HEK293 (cell line): ENCODE measurements at regions not wholly inside any gene's neighbourhood (a gene's known extent, or its start where the extent isn't known, plus 50 kb on each side); places are given as distances from the start of the nearest gene placed in this dataset.

Experiments
- CTCF ChIA-PET: fragments of 350-600 bp; formaldehyde crosslinking; extraction: SDS; loops from one replicate; lab custom pipeline; 2021; ENCODE audit warnings: antibody characterized with exemption; lab: Yijun Ruan, JAX
- POLR2A ChIA-PET: fragments of 300-600 bp; formaldehyde crosslinking; extraction: SDS; loops from one replicate; lab custom pipeline; 2020; ENCODE audit warnings: antibody characterized with exemption, inconsistent platforms; lab: Yijun Ruan, JAX
- H3K27ac ChIP-seq: fragments of 200-500 bp; sonication (Bioruptor generic); 2 replicates; pipeline ENCODE4 v1.5.1; 2014; ENCODE audit warnings: low read depth, low read length, control low read depth, inconsistent platforms; ENCODE audit errors: extremely low read depth
- H3K36me3 ChIP-seq, 2 experiments: fragments of 200-500 bp in 1 of 2; sonication (Bioruptor generic) in 1 of 2; 1 replicate in 1 of 2; 2 replicates in 1 of 2; pipeline ENCODE4 v1.5.1; 2014 to 2017; ENCODE audit warnings: inconsistent platforms in 2 of 2, low read length in 2 of 2; ENCODE audit not compliant: control insufficient read depth in 2 of 2, insufficient read depth in 1 of 2
- H3K4me1 ChIP-seq: fragments of 200-500 bp; sonication (Bioruptor generic); 2 replicates; pipeline ENCODE4 v1.5.1; 2014; ENCODE audit warnings: mild to moderate bottlenecking, low read length, inconsistent platforms; ENCODE audit not compliant: control insufficient read depth, insufficient read depth
- H3K4me3 ChIP-seq: 2 replicates; pipeline ENCODE4 v1.5.1; 2011; ENCODE audit warnings: low read depth, mild to moderate bottlenecking, control low read depth, low read length, moderate library complexity
- H3K9me3 ChIP-seq: fragments of 200-500 bp; sonication (Bioruptor generic); 2 replicates; pipeline ENCODE4 v1.5.1; 2014; ENCODE audit warnings: low read depth, low read length, inconsistent platforms; ENCODE audit not compliant: control insufficient read depth, insufficient read depth
- BCL11B ChIP-seq: fragments of 450-650 bp; formaldehyde crosslinking; IDR thresholded peaks from 2 replicates; pipeline ENCODE4 v1.5.1; 2016; ENCODE audit warnings: low read depth, missing biosample characterization, missing genetic modification characterization
- BCL6B ChIP-seq: fragments of 450-650 bp; formaldehyde crosslinking; IDR thresholded peaks from 2 replicates; pipeline ENCODE4 v1.5.1; 2017; ENCODE audit warnings: missing biosample characterization, missing genetic modification characterization
- GLI2 ChIP-seq: fragments of 450-650 bp; formaldehyde crosslinking; IDR thresholded peaks from 2 replicates; pipeline ENCODE4; 2017; ENCODE audit warnings: missing biosample characterization, missing genetic modification characterization, low read depth, borderline replicate concordance
- PRDM10 ChIP-seq: fragments of 450-650 bp; formaldehyde crosslinking; IDR thresholded peaks from 2 replicates; pipeline ENCODE4 v1.5.1; 2016; ENCODE audit warnings: missing biosample characterization, missing genetic modification characterization
- YY2 ChIP-seq: fragments of 450-650 bp; formaldehyde crosslinking; IDR thresholded peaks from 2 replicates; pipeline ENCODE4 v1.5.1; 2016; ENCODE audit warnings: missing biosample characterization, missing genetic modification characterization
- ZIC2 ChIP-seq: fragments of 450-650 bp; formaldehyde crosslinking; IDR thresholded peaks from 2 replicates; pipeline ENCODE4 v1.5.1; 2016; ENCODE audit warnings: missing biosample characterization, missing genetic modification characterization
- ZNF133 ChIP-seq: fragments of 450-650 bp; formaldehyde crosslinking; IDR thresholded peaks from 2 replicates; pipeline ENCODE4 v1.5.1; 2016; ENCODE audit warnings: missing biosample characterization, missing genetic modification characterization
- ZNF239 ChIP-seq: fragments of 450-650 bp; formaldehyde crosslinking; IDR thresholded peaks from 2 replicates; pipeline ENCODE4 v1.5.1; 2016; ENCODE audit warnings: missing biosample characterization, missing genetic modification characterization
- ZNF248 ChIP-seq: fragments of 450-650 bp; formaldehyde crosslinking; IDR thresholded peaks from 2 replicates; pipeline ENCODE4 v1.5.1; 2017; ENCODE audit warnings: missing biosample characterization, missing genetic modification characterization
- ZNF274 ChIP-seq, 2 experiments: fragments of 200-500 bp in 1 of 2; fragments of 450-650 bp in 1 of 2; sonication (Bioruptor generic) in 1 of 2; formaldehyde crosslinking in 1 of 2; IDR thresholded peaks; 2 replicates each; pipeline versions ENCODE4 v1.5.1 to v1.6.1; 2014 to 2016; ENCODE audit warnings: borderline replicate concordance in 1 of 2, inconsistent platforms in 1 of 2, low read length in 1 of 2, missing biosample characterization in 1 of 2, missing genetic modification characterization in 1 of 2
- ZNF280C ChIP-seq: fragments of 450-650 bp; formaldehyde crosslinking; IDR thresholded peaks from 2 replicates; pipeline ENCODE4 v1.5.1; 2016; ENCODE audit warnings: missing biosample characterization, missing genetic modification characterization
- ZNF449 ChIP-seq: fragments of 450-650 bp; formaldehyde crosslinking; IDR thresholded peaks from 2 replicates; pipeline ENCODE4 v1.5.1; 2017; ENCODE audit warnings: missing biosample characterization, mild to moderate bottlenecking, missing genetic modification characterization, moderate library complexity
- ZNF529 ChIP-seq: fragments of 450-650 bp; formaldehyde crosslinking; IDR thresholded peaks from 2 replicates; pipeline ENCODE4 v1.5.1; 2017; ENCODE audit warnings: missing genetic modification characterization, missing biosample characterization; ENCODE audit not compliant: insufficient replicate concordance
- ZNF561 ChIP-seq: fragments of 450-650 bp; IDR thresholded peaks from 2 replicates; pipeline ENCODE4 v1.5.1; 2018; ENCODE audit warnings: missing biosample characterization, missing genetic modification characterization, borderline replicate concordance
- ZNF585B ChIP-seq: fragments of 450-650 bp; formaldehyde crosslinking; IDR thresholded peaks from 2 replicates; pipeline ENCODE4 v1.5.1; 2016; ENCODE audit warnings: missing biosample characterization, missing genetic modification characterization
- ZNF664 ChIP-seq: fragments of 450-650 bp; formaldehyde crosslinking; IDR thresholded peaks from 2 replicates; pipeline ENCODE4 v1.5.1; 2016; ENCODE audit warnings: missing biosample characterization, missing genetic modification characterization
- ZNF701 ChIP-seq: fragments of 450-650 bp; formaldehyde crosslinking; IDR thresholded peaks from 2 replicates; pipeline ENCODE4 v1.5.1; 2016; ENCODE audit warnings: missing biosample characterization, missing genetic modification characterization
- ZNF830 ChIP-seq: fragments of 450-650 bp; IDR thresholded peaks from 2 replicates; pipeline ENCODE4 v1.5.0; 2018; ENCODE audit warnings: missing biosample characterization, missing genetic modification characterization, low read depth, mild to moderate bottlenecking, moderate library complexity
- ZNF837 ChIP-seq: fragments of 450-650 bp; formaldehyde crosslinking; IDR thresholded peaks from 2 replicates; pipeline ENCODE4 v1.5.1; 2016; ENCODE audit warnings: missing biosample characterization, missing genetic modification characterization
- ZSCAN4 ChIP-seq: fragments of 450-650 bp; formaldehyde crosslinking; IDR thresholded peaks from 2 replicates; pipeline ENCODE4 v1.5.1; 2017; ENCODE audit warnings: missing biosample characterization, missing genetic modification characterization

- H3K36me3 ChIP-seq: no peaks in the 10 kb centered on the region
- POLR2A ChIA-PET: no interaction called here
- H3K27ac ChIP-seq: no peak overlapping the region
- no peak overlapping the region for H3K4me3 ChIP-seq
- TF ChIP-seq ZNF529 (tag by site-specific recombination) (no peak), BCL11B (tag by site-specific recombination) (no peak), ZNF280C (no peak), ZNF830 (tag by site-specific recombination) (no peak), ZIC2 (tag by site-specific recombination) (no peak), ZNF561 (tag by site-specific recombination) (no peak), ZNF274 (IDR thresholded peaks at IDR 0.05; ENCODE audit: low read length) (no peak), ZNF274 (tag by site-specific recombination; IDR thresholded peaks at IDR 0.05; ENCODE audit: borderline replicate concordance) (no peak), ZNF239 (tag by site-specific recombination) (no peak), YY2 (tag by site-specific recombination) (no peak), ZNF664 (tag by site-specific recombination) (no peak), BCL6B (no peak), PRDM10 (no peak), ZNF133 (tag by site-specific recombination) (no peak), ZNF248 (tag by site-specific recombination) (no peak), ZNF585B (no peak), GLI2 (tag by site-specific recombination) (no peak), ZNF449 (no peak), ZNF837 (tag by site-specific recombination) (no peak), ZNF701 (tag by site-specific recombination) (no peak), ZSCAN4 (tag by site-specific recombination) (no peak)
- no peaks in the 10 kb centered on the region for H3K4me1 ChIP-seq
- CTCF ChIA-PET: interaction anchor here (0.7 kb wide), 1 partner anchor 10 kb away, joined by 3 read pairs; no protein-coding TSS in a partner anchor
- H3K9me3 ChIP-seq: no peaks in the 10 kb centered on the region
These were observed 233.7 kb upstream of the ZFP64 start for GRCh38 chr20:52425253-52425652.
